NK-92 treated with Interleukin-12 subunit alpha and Interleukin-12 subunit beta, amount 100 ng/mL, for 24 hours (cell line): ENCODE measurements at regions not wholly inside any gene's neighbourhood (a gene's known extent, or its start where the extent isn't known, plus 50 kb on each side); places are given as distances from the start of the nearest gene placed in this dataset.
"Not testable (repeated sequence)": the region's sequence is repeated elsewhere in the genome, so short reads cannot be mapped to it uniquely, and the experiment has no call there.

ENCODE experiments used
- DNase-seq: peaks from one replicate; lab custom pipeline; 2025; lab: John Stamatoyannopoulos, UW

DNA sequence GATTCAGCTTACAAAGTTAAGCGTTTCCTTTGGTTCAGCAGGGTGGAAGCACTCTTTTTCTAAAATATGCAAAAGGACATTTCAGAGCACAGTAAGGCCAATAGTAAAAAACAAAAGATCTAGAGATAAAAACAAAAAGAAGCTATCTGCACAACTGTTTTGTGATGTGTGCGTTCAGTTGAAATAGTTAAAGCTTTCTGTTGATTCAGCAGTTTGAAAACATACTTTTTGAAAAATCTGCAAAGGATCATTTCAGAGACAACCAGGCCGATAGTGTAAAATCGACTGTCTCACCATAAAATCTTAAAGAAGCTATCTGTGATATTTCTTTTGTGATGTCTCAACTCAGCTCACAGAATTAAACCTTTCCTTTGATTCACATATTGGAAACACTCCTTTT is 300.0 kb upstream of the ALG10B start:
- DNase-seq, result no peak

- DNase-seq, result no peak
Measured at GRCh38 chr12:38025916-38026315, 290.7 kb upstream of the ALG10B start.

DNA sequence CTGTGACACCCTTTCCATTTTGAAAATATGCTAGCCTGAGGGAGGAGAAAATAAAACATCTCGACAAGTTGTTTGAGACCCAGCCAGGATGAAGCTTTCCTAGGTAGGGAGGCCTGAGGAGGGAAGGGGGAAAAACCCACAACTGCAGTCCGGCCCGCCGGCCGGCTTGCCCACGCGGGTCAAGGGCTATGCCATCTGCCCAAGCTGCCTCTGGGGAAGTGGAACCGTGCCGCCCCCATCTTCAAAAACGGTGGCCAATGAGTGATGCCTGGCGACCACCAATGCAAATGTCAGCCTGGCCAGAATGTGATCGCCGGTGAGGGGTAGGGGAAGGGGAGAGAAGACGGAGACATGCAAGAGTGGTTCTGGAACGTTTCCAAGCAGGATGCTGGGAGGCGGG is 263.5 kb upstream of the ALG10B start:
- DNase-seq, result no peak

DNA sequence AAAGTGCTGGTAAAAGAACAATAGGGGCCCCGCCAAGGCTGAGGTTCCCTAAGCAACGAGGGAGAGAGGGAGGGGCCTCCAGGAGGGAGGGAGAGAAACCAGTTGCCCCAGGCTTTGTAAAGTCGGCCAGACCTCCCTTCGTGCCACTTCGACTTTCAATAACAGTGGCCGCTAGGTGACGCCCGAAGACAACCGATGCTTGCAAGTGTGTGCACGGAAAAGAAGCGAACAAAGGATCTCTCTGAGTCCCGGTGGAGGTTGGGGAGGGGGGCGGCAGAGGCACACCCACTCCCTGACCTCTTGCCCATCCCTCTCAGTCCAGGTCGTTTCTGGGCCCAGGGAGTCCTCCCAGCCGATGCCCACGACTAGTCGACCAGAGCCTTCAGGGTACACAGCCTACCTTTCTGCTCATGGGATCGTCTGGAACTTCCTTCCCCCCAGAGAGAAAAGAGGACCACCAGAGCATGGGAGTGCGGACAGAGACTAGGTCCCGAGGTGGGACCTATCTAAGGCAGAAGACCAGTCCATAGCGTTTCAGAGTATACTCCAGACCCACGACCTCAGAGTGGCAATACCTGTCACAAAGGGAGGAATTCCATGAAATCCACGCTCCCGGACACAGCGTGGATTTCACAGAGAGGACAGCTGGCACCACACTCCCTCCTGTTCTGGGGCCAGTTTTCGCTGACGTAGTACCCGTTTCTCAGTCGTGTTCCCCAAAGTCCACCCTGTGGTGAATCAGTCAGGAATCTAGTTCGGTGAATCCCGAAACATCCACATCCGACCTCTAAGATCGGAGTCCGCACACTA is 262.7 kb upstream of the ALG10B start:
- no peak for DNase-seq

DNA sequence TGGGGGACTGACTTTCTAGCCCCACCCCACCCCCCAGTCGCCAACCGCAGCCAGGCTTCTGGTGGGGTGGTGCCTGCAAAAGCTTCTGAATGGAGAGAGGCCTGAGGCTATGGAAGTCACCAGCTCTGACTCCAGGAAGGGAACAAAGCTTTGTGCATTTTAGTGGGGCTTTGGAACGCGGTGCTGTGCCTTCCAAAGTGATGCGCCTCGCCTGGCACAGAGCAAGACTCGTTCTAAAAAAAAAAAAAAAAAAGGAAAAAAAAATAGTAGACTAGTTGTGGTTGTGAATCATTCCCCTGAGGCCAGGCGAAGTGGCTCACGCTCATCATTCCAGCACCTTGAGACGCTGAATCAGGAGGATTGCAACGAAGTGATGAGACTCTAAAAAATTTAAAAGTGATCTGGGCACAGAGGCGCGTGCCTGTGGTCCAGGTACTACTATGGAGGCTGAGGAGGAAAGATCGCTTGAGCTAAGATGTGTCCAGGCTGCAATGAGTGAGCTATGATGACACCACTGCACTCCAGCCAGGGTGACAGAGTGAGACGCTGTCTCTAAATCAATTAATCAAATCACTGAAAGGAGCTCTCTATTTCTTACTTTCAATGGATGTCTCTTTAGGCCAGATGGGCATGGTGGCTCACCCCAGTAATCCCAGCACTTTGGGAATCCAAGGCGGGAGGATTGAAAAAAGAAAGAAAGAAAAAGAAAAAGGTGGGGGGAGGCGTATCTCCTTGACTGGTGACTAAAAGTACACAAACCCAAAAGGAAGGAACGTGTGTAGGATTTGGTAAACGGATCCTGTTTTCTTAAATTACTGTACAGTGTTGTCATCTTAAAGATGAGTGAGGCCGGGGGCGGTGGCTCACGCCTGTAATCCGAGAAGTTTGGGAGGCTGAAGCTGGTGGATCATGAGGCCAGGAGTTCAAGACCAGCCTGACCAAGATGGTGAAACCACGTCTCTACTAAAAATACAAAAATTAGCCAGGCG is 259.6 kb upstream of the ALG10B start:
- no peak for DNase-seq

DNA sequence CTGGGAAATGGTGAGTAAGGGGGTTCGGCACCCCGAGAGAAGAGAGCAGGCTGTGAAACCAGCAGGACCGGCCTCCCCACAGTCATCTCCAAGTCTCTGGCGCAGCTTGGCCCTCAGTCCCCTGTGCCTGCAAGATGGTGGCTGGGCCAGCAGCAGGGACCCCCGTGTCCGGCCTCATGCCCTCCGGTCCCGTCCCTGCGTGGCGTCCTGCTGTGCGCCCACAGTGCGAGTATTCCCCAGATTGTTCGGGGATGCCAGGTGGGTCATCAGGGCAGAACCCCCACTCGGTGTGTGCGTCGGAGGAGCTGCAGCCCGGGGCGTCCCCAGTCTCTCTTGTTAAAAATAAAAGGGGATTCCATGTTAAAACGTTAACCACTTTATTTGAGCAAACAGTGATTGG is 216.9 kb upstream of the ALG10B start:
- no peak for DNase-seq

- DNase-seq, result no peak
Measured at GRCh38 chr12:38101753-38102152, 214.8 kb upstream of the ALG10B start.

DNA sequence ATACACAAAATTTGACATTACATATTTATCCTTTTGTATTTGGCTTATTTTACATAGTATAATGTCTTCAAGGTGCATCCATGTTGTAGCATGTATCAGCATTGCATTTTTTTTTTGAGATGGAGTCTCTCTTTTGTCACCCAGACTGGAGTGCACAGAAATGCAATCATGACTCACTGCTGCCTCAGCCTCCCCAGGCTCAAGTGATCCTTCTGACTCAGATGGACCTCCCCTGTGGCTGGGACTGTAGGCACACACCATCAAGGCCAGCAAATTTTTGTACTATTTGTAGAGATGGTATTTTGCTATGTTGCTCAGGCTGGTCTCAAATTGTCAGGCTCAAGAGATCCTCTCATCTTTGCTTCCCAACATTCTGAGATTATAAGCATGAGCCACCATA is 214.4 kb upstream of the ALG10B start:
- no peak for DNase-seq

DNA sequence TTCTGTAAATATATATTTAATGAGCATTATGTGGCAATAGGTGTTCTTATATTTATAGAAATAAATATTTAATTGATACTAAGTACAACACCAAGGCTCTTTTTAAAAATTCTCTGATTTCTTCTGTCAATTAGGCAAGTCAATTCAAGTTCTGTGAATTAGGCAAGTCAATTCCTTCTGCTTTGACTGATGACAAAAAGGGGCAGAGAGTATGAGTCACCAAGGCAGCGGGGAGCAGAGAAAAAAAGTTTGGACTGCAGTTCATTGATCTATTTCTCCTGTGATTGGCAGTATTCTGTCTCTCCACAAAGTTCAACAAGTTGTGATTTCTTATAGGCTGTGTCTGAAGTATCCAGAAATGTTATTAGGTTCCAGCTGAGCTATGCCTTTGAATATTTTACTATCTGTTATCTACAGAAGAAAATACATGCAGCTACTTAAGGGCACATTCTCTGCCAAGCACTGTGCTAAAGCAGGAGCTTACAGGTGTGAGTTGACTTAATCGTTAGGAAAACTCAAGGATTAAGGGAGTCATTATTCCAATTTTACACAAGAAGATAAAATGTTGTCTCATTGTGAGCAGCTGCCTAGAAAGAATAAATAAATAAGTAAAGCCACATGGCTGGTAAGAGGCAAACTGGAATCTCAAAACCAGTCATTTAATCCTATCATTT is 206.4 kb upstream of the ALG10B start:
- no peak for DNase-seq

DNA sequence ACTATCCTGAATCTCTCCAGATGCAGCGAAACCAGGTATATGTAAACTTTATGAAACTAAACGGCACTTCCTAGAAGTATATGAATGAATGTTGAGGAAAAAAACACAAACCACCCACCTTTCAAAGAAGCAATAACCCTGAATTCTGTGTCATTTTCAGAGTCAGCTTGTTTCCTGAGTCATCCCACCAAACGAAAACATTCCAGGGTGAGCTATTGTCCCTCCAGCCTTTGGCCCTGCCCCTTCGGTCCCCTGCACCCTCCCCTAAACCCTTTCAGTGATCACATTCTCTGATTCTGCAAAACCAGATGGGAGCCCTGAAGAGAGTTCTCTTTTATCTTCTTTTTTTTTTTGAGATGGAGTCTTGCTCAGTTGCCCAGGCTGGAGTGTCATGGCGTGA is 202.6 kb upstream of the ALG10B start:
- DNase-seq, result no peak

DNA sequence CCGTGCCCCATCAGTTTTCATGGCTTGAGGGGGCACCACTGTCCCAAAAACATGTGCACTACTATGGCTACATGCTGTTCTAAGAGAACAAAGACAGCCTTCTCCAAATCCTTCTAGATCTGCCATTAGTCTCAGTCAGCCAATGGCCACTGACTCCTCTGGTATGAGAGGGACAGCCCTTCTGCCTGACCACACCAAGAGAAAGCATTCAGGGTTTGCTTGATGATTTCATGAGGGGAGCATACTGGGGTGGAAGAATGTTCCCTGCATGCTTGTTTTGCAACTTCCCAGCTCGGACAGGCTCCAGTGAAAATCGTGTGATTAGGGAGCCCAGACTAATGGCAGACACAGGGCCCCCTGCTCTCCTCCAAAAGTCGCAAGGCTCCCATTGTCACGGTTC is 199.6 kb upstream of the ALG10B start:
- no peak for DNase-seq

DNA sequence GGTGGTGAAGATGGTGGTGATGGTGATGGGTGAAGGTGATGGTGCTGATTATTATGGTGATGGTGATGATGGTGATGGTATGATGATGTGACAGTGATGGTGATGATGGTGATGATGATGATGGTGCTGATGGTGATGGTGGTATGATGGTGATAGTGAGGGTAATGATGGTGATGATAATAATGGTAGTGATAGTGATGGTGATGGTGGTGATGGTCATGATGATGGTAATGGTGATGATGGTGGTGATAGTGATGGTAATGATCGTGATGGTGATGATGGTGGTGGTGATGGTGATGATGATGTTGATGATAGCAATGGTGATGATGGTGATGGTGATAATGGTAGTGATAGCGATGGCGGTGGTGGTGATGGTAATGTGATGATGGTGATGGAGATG is 197.9 kb upstream of the ALG10B start:
- DNase-seq, result no peak

- no peak for DNase-seq
Measured at GRCh38 chr12:38120438-38120837, 196.1 kb upstream of the ALG10B start.

GRCh38 chr12:38123028-38123427 is 193.5 kb upstream of the ALG10B start:
- DNase-seq, result not testable (repeated sequence)

DNA sequence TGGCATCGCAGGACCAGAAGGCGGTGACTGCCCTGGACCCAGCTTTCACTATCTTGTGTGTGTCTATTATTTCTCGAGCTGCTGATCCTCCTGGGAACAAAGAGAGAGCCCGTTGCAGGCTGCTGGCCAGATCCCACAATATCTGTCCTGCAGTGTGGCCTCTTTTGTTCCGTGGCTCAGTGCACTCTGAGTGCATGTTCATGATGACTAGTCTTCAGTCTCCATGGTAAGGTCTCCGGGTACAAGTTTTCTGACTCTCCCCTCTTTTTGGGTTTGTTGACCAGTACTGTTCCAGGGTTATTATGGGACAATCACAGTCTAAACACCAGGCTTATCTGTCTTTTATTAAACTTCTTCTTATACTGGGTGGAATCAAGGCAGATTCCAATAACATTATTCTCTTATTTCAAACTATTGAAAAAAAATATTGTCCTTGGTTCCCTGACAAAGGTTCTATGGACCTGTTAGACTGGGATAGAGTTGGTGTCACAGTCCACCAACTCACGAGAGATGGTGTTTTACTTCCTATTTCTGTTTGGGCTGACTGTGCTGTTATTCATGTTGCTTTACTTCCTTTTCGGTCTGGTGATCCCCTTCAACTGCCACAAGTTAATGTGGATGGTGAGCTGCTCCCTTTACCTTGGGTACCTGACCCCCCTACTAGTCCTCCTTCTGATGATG is 192.9 kb upstream of the ALG10B start:
- no peak for DNase-seq

DNA sequence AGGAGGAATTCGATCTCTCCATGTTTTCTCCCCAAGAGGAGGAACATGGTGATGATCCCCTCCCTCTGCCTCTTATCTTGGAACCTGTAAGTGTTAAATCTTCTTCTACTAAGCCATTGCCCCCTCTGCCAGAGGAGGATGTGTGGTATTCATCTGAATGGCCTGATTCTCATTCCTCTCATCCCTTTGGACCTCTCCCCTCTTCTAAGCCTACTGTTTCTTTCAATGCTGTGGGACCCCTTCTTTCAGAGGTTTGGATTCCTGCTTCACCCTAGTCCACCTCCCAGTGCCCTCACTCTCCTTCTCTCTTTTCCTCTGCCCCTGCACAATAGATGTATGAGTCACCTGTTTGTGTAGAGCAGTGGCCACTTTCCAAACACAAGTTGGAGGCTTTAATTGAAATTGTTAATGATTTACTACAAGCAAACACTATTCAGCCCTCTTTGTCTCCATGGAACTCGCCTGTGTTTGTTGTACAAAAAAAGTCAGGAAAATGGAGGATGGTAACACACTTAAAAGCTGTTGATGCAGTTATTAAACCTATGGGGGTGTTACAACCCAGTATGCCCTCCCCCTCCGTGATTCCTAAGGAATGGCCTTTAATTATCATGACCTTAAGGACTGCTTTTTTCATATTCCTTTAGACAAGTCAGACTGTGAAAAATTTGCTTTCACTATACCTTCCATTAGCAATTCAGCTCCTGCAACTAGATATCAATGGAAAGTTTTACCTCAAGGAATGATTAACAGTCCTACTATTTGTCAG is 192.1 kb upstream of the ALG10B start:
- DNase-seq, result no peak

GRCh38 chr12:38132139-38132538 is 184.4 kb upstream of the ALG10B start:
- no peak for DNase-seq

DNA sequence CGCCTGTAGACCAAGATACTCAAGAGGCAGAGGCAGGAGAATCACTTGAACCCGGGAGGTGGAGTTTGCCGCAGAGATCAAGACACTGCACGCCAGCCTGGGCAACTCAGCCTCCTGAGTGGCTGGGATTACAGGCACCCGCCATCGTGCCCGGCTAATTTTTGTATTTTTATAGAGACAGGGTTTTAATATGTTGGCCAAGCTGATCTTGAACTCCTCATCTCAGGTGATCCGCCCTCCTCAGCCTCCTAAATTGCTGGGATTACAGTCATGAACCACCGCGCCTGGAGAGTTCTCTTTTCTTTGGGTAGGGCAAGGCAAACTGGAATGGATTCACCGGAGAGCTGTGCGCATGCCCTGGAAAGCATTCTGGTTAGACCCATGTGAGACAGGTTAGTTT is 179.3 kb upstream of the ALG10B start:
- no peak for DNase-seq

DNA sequence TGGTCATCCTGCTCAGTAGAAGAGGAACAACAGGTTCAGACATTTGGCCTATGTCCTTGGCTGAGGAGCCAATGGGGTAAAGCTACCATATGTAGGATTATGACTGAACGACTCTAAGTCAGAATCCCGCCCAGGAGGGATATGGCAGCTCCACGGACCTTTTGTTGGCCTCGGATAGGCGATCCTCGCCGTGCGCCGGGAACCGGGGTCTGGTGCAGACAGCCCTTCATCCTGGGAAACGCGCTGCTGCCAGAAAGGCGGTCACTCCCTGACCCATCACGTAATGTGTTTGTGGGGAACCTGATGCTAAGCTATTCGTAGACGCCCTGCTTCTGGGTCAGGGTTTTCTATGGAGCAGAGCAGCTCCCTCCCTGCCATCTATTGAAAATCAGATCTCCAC is 178.9 kb upstream of the ALG10B start:
- no peak for DNase-seq

GRCh38 chr12:38138225-38139221 is 178.1 kb upstream of the ALG10B start:
- DNase-seq, result peak; percentile 2
